ENCODE measurements at regions not wholly inside any gene's neighbourhood (a gene's known extent, or its start where the extent isn't known, plus 50 kb on each side); places are given as distances from the start of the nearest gene placed in this dataset.
"Not testable (repeated sequence)": the region's sequence is repeated elsewhere in the genome, so short reads cannot be mapped to it uniquely, and the experiment has no call there.

DNA sequence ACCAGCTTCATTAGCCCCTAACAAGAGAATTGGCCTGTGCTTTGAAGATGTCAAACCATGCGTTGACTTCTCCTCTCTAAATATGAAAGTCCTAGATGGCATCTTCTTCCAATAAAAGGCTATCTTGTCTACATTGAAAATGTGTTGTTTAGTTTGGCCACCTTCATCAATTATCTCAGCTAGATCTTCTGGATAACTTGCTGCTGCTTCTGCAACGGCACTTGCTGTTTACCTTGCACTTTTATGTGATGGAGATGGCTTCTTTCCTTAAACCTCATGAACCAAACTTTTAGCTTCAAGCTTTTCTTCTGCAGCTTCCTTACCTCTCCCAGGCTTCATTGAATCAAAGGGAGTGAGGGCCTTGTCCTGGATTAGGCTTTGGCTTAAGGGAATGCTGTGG, 58.6 kb upstream of the CSNK1E start:
- not testable (repeated sequence) for DNase-seq

DNA sequence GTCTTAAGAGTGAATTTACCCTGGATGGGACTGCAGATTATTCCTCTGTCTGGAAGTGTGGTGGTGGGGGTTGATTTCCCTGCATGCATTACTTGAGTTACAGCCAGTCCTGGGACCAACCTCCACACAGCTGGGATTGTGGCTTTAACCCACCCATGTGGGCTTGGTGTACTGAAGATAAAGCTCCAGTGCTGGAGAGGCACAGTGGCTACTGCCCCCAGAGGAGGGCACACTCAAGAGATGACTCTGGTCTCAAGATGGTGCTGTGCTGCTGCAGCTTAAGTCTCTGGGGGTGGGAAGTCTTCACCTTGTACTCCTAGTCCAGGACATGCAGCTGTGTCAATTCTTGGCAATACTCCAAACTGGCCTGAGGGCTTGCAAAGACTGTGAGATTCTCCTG, 57.8 kb upstream of the CSNK1E start:
- peak; percentile 11 for DNase-seq

DNA sequence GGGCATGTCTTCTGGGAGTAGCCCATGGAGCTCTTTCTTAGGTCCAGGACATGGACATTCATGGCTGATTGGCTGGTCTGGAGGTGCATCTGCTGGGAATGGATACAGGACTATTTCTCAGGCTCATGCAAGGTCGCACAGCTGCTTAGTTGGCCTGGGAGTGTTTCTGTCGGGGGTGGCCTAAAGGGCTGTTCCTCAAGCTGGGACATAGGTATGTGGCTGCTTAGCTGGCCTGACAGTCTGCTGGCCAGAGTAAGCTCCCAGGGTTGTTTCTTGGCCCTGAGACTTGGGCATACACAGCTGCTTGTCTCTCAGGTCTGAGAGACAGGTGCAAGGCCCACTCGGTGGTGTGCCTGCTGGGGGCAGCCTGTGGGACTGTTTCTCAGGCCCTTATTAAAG, 57.2 kb upstream of the CSNK1E start:
- not testable (repeated sequence) for DNase-seq

DNA sequence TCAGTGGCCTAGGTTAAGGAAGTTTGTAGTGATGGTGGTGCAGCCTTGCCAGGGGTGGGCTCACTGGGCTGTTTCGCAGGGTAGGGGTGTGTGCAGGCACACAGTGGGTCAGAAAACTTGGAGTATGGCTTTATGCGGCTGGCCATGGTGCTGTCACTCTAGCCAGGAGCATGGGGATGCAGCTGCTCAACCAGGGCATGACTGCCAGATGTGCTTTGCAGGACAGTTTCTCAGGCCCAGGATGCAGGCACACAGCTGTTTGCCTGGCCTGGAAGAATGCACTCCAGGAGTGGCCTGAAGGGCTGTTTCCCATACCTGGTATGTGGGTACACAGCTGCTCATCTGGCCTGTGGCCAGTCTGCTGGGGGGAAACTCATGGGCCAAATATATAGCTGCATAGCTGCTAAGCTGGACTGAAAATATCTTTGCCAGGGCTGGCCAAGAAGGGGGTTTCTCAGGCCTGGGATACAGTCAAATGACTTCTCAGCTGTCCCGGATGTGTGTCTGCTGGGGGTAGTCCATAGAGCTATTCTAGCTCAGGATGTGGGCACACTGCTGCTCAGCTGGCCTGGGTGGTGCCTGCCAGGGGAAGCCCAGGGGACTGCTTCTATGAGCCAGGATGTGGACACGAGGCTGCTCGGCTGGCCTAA, 56.7 kb upstream of the CSNK1E start:
- not testable (repeated sequence) for DNase-seq

DNA sequence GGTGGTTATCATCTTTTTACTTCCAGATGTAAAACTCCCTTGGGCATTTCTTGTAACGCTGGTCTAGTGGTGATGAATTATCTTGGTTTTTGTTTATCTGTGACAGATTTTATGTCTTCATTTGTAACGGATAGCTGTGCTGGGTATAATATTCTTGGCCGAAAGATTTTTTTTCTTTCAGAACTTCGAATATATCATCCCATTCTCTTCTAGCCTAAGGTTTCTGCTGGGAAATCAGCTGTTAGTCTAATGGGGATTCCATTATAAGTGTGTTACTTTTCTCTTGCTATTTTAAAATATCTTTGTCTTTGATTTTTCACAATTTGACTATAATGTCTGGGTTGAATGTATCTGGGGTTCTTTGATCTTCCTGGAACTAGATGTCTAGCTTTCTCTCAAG, 55.4 kb upstream of the CSNK1E start:
- DNase-seq: peak; percentile 7

DNA sequence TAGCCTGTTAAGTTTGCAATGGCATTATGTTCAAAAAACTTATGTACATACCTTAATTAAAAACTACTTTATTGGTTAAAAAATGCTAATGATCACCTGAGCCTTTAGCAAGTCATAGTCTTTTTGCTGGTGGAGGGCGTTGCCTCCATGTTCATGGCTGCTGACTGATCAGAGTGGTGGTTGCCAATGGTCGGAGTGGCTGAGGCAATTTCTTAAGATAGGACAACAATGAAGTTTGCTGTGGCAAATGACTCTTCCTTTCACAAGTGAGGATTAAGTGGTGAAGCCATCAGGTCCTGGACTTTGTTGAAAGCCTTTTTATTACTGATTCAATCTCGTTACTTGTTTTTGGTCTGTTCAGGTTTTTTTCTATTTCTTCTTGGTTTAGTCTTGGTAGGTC, 53.3 kb upstream of the CSNK1E start:
- DNase-seq: not testable (repeated sequence)

DNA sequence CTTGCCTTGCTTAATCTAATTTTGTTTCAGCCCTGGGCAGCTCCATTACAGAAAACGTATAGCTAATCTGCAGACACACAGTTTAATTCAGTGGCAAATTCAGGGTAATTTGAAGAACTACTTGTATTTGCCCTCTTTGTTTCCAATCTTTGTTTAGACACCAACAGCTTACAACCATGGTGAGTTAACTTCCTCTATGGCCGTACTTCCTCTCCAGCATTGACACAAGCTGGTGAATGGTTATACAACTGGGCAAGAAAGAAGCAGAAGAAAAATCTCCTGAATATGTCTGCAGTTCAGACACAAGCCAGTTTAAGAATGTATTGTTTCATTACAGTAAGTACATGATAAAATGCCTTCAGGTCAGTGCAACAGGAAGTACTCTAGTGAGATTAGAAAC, 51.9 kb upstream of the CSNK1E start:
- not testable (repeated sequence) for DNase-seq
